GM19035 (cell line): ENCODE measurements at regions not wholly inside any gene's neighbourhood (a gene's known extent, or its start where the extent isn't known, plus 50 kb on each side); places are given as distances from the start of the nearest gene placed in this dataset.
"Not testable (repeated sequence)": the region's sequence is repeated elsewhere in the genome, so short reads cannot be mapped to it uniquely, and the experiment has no call there.

Source experiments
- ATAC-seq: cut with Tn5 transposase; IDR thresholded peaks from one replicate; pipeline ENCODE4 v1.9.1; 2021; ENCODE audit not compliant: unreplicated experiment

GRCh38 chr7:17083392-17084165, 201.8 kb upstream of the AGR3 start:
- ATAC-seq, result no peak

DNA sequence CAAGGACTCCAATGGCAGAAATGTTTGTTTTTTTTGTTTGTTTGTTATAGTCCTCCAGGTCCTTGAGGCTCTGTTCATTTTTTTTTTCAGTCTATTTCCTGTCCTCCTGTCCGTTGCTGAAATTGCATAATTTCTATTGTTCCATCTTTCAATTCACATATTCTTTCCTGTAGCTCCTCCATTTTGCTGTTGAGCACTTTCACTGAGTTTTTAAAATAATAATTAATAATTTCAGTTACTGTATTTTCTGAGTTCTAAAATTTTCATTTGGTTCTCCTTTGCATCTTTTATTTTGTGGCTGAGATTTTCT, 202.3 kb upstream of the AGR3 start:
- ATAC-seq, result no peak

DNA sequence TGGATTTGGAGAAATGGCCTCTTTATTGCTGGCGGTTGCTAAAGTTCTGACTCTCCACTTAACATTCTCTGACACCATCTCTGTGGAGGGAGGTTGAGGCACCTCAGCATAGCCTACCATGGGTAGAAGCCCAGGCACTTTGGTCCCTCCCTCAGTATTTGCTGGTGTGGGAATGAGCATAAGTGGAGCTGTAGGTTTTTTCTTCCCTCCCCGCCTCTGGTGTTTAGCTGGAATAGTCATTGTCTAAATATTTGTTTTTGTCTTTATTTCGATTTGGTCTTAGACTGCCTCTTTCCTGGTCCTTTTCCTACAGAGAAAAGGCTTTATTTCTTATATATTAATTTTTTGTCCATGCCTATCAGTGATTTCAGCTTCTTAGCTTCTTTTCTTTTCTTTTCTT, 203.4 kb upstream of the AGR3 start:
- no peak for ATAC-seq

DNA sequence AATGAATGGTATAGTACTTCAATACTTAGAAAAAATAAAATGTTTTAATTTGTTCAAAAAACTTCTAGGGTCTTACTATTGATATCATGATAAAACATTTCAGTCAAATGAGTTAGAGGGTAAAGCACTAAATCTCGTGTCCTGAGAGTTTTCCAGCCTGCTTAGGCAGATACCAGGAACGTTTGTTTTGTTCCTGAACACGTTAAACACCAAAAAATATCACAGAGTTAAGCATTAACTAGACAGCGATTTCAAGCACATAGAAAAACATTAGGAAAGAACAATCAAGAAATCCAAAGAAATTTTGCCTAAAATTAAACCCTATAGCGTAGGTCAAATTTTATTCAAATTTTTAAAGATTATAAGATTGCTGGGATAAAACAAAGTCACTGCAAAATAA, 204.6 kb upstream of the AGR3 start:
- no peak for ATAC-seq

DNA sequence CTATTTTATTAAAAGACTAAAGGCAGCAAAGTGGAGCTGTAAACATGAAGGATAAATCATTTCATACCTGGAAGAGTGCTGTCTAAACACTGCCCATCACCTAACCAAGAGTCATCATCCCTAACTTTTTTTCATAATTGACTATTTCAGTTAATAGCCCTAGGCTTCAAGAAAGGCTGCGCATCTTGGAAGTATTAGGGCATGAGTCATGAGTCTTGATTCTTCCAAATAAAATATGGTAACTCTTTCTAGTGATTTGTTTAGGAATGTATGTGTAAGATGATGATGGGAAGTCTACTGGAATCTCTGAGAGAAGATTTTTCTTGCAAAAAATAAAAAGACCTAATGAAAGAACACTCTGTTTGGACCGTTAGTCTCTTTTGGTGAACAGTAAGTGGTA, 207.7 kb upstream of the AHR start:
- ATAC-seq, result no peak

DNA sequence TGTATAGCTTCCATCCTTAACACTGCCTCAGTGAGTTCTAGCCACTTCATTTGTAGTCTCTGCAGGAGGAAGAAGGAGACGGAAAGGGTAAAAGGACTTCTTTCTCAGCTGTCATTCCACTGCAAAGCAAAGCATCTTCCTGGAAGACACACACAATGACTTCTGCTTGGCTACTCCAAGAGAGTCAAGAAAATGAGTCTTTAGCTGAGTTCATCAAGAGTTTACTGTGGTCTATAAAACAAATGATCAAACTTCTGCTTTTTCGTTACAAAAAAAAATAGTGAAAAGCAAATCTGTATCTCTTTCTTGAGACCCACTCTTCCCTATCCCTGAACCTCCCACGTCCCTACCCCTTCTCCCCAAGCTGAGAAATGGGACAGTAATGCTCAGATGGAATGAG, 205.0 kb upstream of the AHR start:
- no peak for ATAC-seq

DNA sequence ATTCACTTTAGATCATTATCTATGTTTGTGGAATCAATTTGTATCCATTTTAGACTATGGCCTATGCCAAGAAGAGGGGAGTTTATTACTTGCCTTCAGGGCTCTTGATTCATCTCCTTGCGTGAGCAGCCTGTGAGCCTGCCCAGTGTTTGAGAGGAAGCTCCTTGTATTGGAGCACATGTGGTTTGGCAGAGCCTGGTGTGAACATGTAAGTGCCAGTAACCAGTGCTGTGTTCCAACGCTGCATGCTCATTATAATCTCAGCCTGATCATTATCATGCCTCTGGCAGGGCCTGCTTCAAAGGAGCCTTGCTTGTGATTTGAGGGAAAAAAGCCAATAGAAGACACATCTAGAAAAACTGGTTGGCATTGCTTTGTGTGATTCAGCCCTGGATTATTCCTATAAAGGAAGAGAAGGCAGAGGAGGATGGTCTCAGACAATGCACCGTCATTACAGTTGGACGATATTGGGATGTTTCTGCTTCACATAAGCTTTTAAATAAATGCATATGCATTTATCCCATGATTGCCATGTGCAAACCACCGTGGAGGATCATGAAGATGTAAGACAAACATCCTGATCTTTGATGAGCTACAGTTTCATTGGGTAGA, 203.4 kb upstream of the AHR start:
- ATAC-seq, result no peak

DNA sequence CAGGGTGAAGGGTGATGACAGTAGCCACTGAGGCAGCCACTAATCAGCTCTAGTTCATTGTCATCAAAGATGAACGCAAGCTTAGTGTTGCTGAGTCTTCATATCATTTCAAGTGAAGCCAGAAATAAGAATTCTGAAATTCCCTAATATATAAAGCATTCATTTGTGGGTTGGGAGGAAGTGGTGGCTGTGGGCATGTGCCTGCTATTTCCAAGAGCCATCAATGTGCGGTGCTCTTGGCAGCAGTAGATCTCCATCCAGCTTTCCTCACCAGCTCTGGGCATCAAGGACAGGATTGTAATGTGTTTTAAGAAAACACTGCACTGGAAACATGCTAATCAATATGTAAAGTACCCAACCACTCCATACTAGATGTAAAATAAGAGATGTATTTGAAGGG, 202.5 kb upstream of the AHR start:
- ATAC-seq, result no peak

- ATAC-seq, result no peak
Measured at GRCh38 chr7:17097668-17098297, 200.7 kb upstream of the AHR start.

DNA sequence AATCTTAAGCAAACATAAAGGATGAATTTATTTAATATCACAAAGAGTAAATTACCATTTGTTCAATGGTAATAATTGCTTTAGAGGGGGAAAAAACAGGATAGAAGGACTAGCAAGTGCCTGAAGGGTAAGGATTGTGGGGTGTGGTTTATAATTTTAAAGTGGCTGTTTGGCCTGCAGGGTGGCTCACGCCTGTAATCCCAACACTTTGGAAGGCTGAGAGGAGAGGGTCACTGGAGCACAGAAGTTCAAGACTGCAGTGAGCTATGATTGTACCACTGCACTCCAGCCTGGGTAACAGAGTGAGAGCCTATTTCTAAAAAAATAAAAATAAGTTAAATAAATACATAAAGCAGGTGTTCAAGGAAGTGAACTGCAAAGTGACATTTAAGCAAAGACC, 199.9 kb upstream of the AHR start:
- ATAC-seq, result no peak

GRCh38 chr7:17099083-17099973, 199.1 kb upstream of the AHR start:
- ATAC-seq, result no peak

- not testable (repeated sequence) for ATAC-seq
Measured at GRCh38 chr7:17099974-17100509, 198.4 kb upstream of the AHR start.

- ATAC-seq, result no peak
Measured at GRCh38 chr7:17101207-17101696, 197.2 kb upstream of the AHR start.

DNA sequence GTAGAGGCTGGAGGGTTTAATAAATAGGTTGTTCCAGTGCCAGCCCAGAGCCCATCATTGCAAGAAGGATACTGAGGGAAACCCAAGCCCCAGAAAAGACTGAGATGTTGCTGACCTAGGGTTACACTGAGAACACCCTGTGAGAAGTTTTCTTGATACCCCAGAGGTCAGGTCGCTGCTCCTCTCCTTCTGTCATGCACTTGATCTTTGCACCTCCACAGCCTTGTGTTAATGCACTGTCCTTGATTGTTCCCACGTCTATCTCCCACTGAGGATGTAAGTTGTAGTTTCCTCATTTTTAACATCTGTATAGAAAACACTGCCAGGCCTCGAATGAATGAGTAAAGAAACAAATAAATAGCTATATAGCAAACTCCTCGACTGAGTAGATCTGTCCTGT, 195.3 kb upstream of the AHR start:
- ATAC-seq, result no peak

DNA sequence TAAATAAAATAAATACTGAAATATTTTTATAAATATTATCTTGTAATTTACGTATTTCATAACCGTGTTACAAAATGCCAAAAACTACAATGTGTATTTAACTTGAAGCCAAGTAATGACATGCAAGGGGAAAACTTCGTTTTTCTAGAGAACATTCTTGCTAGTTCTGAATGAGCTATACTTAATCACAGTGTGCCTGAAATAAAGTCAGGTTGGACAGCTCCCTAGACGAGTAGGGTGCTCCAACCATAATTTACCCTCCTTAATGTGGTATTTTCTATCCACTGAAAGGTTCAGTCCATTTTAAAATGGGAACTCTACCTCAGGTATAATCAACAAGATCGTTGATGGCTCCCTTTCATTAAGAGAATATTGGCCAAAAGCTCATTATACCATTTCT, 194.5 kb upstream of the AHR start:
- no peak for ATAC-seq

- no peak for ATAC-seq
Measured at GRCh38 chr7:17104419-17104818, 194.0 kb upstream of the AHR start.

GRCh38 chr7:17105701-17106100, 192.8 kb upstream of the AHR start:
- no peak for ATAC-seq

GRCh38 chr7:17108049-17108584, 190.3 kb upstream of the AHR start:
- no peak for ATAC-seq

DNA sequence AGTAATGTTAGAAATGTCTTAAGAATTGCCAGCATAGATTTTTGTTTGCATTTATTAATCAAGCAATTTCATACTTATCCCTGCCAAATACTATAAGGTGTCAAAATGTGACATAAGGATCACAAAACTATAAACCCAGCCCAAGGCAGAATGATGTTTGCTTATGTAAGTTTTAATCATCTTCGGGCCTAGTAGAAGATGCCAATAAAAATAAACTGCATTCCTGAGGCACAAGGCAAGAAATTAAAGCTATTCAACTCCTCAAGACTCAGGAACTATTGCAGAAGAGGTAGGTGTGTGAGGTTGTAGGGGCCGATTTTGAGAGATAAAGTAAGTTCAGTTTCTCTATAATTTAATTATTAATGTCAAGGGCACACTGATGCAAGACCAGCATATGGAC, 189.4 kb upstream of the AHR start:
- no peak for ATAC-seq

DNA sequence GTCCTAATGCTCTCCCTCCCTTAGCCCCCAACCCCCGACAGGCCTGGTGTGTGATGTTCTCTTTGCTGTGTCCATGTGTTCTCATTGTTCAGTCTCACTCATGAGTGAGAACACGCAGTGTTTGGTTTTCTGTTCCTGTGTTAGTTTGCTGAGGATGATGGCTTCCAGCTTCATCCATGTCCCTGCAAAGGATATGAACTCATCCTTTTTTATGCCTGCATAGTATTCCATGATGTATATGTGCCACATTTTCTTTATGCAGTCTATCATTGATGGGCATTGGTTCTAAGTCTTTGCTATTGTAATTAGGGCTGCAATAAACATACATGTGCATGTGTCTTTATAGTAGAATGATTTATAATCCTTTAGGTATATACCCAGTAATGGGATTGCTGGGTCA, 184.7 kb upstream of the AHR start:
- not testable (repeated sequence) for ATAC-seq

DNA sequence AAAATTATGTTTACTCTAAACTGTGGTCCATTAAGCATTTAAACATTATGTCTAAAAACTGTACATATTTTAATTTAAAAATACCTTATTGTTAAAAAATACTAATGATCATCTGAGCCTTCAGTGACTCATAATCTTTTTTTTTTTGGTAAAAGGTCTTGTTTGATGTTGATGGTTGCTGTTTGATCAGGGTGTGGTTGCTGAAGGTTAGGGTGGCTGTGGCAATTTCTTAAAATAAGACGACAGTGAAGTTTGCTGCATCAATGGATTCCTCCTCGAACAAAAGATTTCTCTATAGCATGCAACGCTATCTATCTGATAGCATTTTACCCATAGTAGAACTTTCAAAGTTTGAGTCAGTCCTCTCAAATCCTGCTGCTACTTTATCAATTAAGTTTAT, 180.0 kb upstream of the AHR start:
- ATAC-seq, result no peak
